Transverse colon (tissue), 4 donors: ENCODE measurements at regions not wholly inside any gene's neighbourhood (a gene's known extent, or its start where the extent isn't known, plus 50 kb on each side); places are given as distances from the start of the nearest gene placed in this dataset.
A peak's percentile ranks its signal among the peaks of the same experiment; 100 is the strongest.

Experiments used
- DNase-seq: peaks from one replicate; pipeline ENCODE4 v3.0.0-alpha.2; 2019
- H3K27ac ChIP-seq, 4 donors: fragments of 200-600 bp; sonication (generic); 2 replicates each; pipeline ENCODE4 v1.5.1; 2016 to 2018; ENCODE audit warnings: inconsistent platforms in 4 of 4
- H3K27me3 ChIP-seq: fragments of 200-600 bp; sonication (generic); 2 replicates; pipeline ENCODE4 v1.5.1; 2017; ENCODE audit warnings: inconsistent platforms
- H3K36me3 ChIP-seq, 4 donors: fragments of 200-600 bp; sonication (generic); 2 replicates each; pipeline ENCODE4 v1.5.1; 2017 to 2019; ENCODE audit warnings: inconsistent platforms in 4 of 4
- H3K4me1 ChIP-seq, 4 donors: fragments of 200-600 bp; sonication (generic); 2 replicates each; pipeline ENCODE4 v1.5.1; 2017 to 2020; ENCODE audit warnings: inconsistent platforms in 4 of 4
- H3K4me3 ChIP-seq, 4 donors: fragments of 200-600 bp; sonication (generic); 1 replicate in 1 of 4; 2 replicates in 3 of 4; pipeline versions ENCODE4 v1.5.1 to v1.6.1; 2017 to 2019; ENCODE audit warnings: inconsistent platforms in 4 of 4
- H3K9me3 ChIP-seq, 2 donors: fragments of 200-600 bp; sonication (generic); 2 replicates each; pipeline ENCODE4 v1.5.1; 2017 to 2019; ENCODE audit warnings: inconsistent platforms in 2 of 2
- EP300 ChIP-seq: sonication (generic); formaldehyde crosslinking; IDR thresholded peaks from one replicate; pipeline ENCODE4 v1.6.1; 2017; ENCODE audit warnings: antibody characterized with exemption, low read depth
- POLR2A ChIP-seq: fragments of 450-650 bp; IDR thresholded peaks from one replicate; pipeline ENCODE4 v1.6.1; 2016; ENCODE audit warnings: antibody characterized with exemption, mild to moderate bottlenecking, moderate library complexity
- POLR2AphosphoS5 ChIP-seq, 3 donors: sonication (generic); formaldehyde crosslinking; IDR thresholded peaks; one replicate each; pipeline ENCODE4 v1.6.1; 2016; ENCODE audit warnings: antibody characterized with exemption in 3 of 3
- WGBS, 2 donors: methylation state at CpG; one replicate each; pipeline ENCODE4 v1.1.5; 2018; ENCODE audit warnings: low coverage in 1 of 2; 5-methylcytosine and 5-hydroxymethylcytosine counted together
- in situ Hi-C, 4 donors: fragments of 200-750 bp; cut with MboI; loops; one replicate each; pipeline versions ENCODE4 v1.15.0 to v1.15.1; 2017; ENCODE audit warnings: low sequenced_read_pairs in 3 of 4, low pct_ligation_motif_present in 1 of 4, low pct_unique_long_range_greater_than_20kb in 1 of 4
- intact Hi-C: fragments of 100-400 bp; cut with DNase I; formaldehyde crosslinking; loops from one replicate; pipeline ENCODE4 v1.15.1; 2023; ENCODE audit warnings: low total_unique reads
- TF ChIP-seq, protein P1 (sequence below), 5 experiments: fragments of 200-600 bp in 3 of 5; fragments of 450-650 bp in 2 of 5; sonication (generic) in 3 of 5; IDR thresholded peaks; 1 replicate in 2 of 5; 2 replicates in 3 of 5; pipeline ENCODE4 v1.5.1; 2016 to 2017; ENCODE audit warnings: antibody characterized with exemption in 5 of 5, inconsistent platforms in 3 of 5, mild to moderate bottlenecking in 2 of 5, moderate library complexity in 1 of 5

DNA sequence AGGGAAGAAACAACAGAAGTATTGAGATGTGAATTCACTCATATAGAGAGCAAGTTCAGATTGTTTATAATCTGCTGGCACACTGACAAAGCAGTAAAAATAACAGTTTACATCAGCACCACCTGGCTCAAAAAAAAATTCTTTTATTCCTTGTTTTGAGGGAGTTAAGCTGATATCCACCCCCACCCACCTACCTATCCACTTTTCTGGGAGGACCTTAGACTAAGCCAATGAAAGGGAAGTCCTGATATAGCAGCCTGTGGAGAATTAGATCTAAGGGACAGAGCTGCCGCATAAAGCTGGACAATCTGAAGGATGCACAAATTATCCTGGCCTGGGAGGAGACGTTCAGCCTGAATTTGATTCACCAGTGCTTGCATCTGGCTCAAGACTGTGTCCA is 264.5 kb downstream of the RCHY1 start:
- 41% methylated on average over 2 of the region's 2 CpGs; no CpG with 5 or more reads in 1 of the 2 donors for WGBS, 2 donors
- Histone ChIP-seq H3K36me3 (no peaks in the 10 kb centered on the region), H3K27me3 (no peaks in the 10 kb centered on the region), H3K4me3 (no peak overlapping the region), H3K27ac (peak overlapping the region; percentile 66 to 72 (median 71)), H3K9me3 (no peaks in the 10 kb centered on the region), H3K4me1 (peaks cover 9 to 53% (median 18%) of the 10 kb centered on the region in 4 donors)
- DNase-seq: no peak
- intact Hi-C loops (no loop called here), in situ Hi-C loops (no loop called here)
- TF ChIP-seq POLR2AphosphoS5 (IDR thresholded peaks at IDR 0.05): no peak
- no peak for TF ChIP-seq EP300
- no peak for TF ChIP-seq POLR2A
- TF ChIP-seq, protein P1, sequence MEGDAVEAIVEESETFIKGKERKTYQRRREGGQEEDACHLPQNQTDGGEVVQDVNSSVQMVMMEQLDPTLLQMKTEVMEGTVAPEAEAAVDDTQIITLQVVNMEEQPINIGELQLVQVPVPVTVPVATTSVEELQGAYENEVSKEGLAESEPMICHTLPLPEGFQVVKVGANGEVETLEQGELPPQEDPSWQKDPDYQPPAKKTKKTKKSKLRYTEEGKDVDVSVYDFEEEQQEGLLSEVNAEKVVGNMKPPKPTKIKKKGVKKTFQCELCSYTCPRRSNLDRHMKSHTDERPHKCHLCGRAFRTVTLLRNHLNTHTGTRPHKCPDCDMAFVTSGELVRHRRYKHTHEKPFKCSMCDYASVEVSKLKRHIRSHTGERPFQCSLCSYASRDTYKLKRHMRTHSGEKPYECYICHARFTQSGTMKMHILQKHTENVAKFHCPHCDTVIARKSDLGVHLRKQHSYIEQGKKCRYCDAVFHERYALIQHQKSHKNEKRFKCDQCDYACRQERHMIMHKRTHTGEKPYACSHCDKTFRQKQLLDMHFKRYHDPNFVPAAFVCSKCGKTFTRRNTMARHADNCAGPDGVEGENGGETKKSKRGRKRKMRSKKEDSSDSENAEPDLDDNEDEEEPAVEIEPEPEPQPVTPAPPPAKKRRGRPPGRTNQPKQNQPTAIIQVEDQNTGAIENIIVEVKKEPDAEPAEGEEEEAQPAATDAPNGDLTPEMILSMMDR (IDR thresholded peaks at IDR 0.05): no peak

GRCh38 chr4:75248770-75249407 is 265.3 kb downstream of the RCHY1 start:
- Histone ChIP-seq H3K27me3 (no peaks in the 10 kb centered on the region), H3K27ac (peak overlapping the region; percentile 66 to 72 (median 71)), H3K4me3 (no peak overlapping the region), H3K36me3 (no peaks in the 10 kb centered on the region), H3K9me3 (no peaks in the 10 kb centered on the region), H3K4me1 (peaks cover 9 to 61% (median 25%) of the 10 kb centered on the region in 4 donors)
- in situ Hi-C loops (no loop called here), intact Hi-C loops (no loop called here)
- WGBS, 2 donors: 13 to 49% methylated on average over 2 of the region's 2 CpGs
- TF ChIP-seq POLR2A: no peak
- peak in 1 of 3 donors; percentile 19 for TF ChIP-seq POLR2AphosphoS5 (IDR thresholded peaks at IDR 0.05)
- TF ChIP-seq, protein P1 (IDR thresholded peaks at IDR 0.05): peak in 1 of 5 experiments; percentile 11
- TF ChIP-seq EP300: no peak
- no peak for DNase-seq

GRCh38 chr4:75244325-75244724 is 269.9 kb downstream of the RCHY1 start:
- Histone ChIP-seq H3K27ac (peak overlapping the region; percentile 69 to 78 (median 76)), H3K4me1 (peaks cover 10 to 52% (median 29%) of the 10 kb centered on the region in 4 donors), H3K27me3 (no peaks in the 10 kb centered on the region), H3K4me3 (no peak overlapping the region), H3K36me3 (no peaks in the 10 kb centered on the region), H3K9me3 (peaks cover 0 to under 1% of the 10 kb centered on the region in 2 donors)
- 54 to 63% methylated on average over 3 to 6 of the region's 6 CpGs for WGBS, 2 donors
- DNase-seq: peak; percentile 76
- no peak for TF ChIP-seq EP300
- TF ChIP-seq POLR2A: peak; percentile 39
- TF ChIP-seq, protein P1 (IDR thresholded peaks at IDR 0.05): no peak
- peak in 2 of 3 donors; percentile 55 to 59 for TF ChIP-seq POLR2AphosphoS5 (IDR thresholded peaks at IDR 0.05)
- in situ Hi-C loops: no loop called here
- intact Hi-C loops: no loop called here

GRCh38 chr4:75243570-75243969 is 270.6 kb downstream of the RCHY1 start:
- no peaks in the 10 kb centered on the region for H3K27me3 ChIP-seq
- peaks cover 0 to 4% of the 10 kb centered on the region in 2 donors for H3K9me3 ChIP-seq
- peak; percentile 20 for DNase-seq
- H3K36me3 ChIP-seq: no peaks in the 10 kb centered on the region
- in situ Hi-C loops: no loop called here
- H3K4me3 ChIP-seq: no peak overlapping the region
- H3K27ac ChIP-seq: peak overlapping the region; percentile 69 to 78 (median 76)
- peak in 1 of 3 donors; percentile 42 for TF ChIP-seq POLR2AphosphoS5 (IDR thresholded peaks at IDR 0.05)
- TF ChIP-seq, protein P1 (IDR thresholded peaks at IDR 0.05): no peak
- 4 to 15% methylated on average over 3 of the region's 3 CpGs for whole genome bisulfite sequencing, 2 donors
- peaks cover 6 to 45% (median 24%) of the 10 kb centered on the region in 4 donors for H3K4me1 ChIP-seq
- intact Hi-C loops: no loop called here
